Gastroesophageal sphincter (tissue), 4 donors: ENCODE measurements at regions not wholly inside any gene's neighbourhood (a gene's known extent, or its start where the extent isn't known, plus 50 kb on each side); places are given as distances from the start of the nearest gene placed in this dataset.

ENCODE experiments used
- ATAC-seq: fragments of 150-250 bp; one replicate; pipeline ENCODE4 v1.9.1; 2016; ENCODE audit warnings: mild to moderate bottlenecking, moderate library complexity
- H3K27ac ChIP-seq, 4 donors: fragments of 200-600 bp; sonication (generic) in 3 of 4; 1 replicate in 3 of 4; 2 replicates in 1 of 4; pipeline ENCODE4 v1.5.1; 2016 to 2019
- H3K27me3 ChIP-seq: fragments of 200-600 bp; sonication (generic); one replicate; pipeline ENCODE4 v1.5.1; 2019
- H3K36me3 ChIP-seq, 2 donors: fragments of 200-600 bp; sonication (generic); one replicate each; pipeline ENCODE4 v1.5.1; 2019; ENCODE audit warnings: control low read depth in 1 of 2
- H3K4me1 ChIP-seq, 3 donors: fragments of 200-600 bp; sonication (generic); 1 replicate in 2 of 3; 2 replicates in 1 of 3; pipeline ENCODE4 v1.5.1; 2016 to 2019; ENCODE audit warnings: control low read depth in 2 of 3
- H3K4me3 ChIP-seq, 2 donors: fragments of 200-600 bp; sonication (generic); one replicate each; pipeline ENCODE4 v1.5.1; 2019; ENCODE audit warnings: mild to moderate bottlenecking in 1 of 2, moderate library complexity in 1 of 2
- H3K9me3 ChIP-seq, 3 donors: fragments of 200-600 bp; sonication (generic); one replicate each; pipeline ENCODE4 v1.5.1; 2017 to 2019; ENCODE audit warnings: control low read depth in 2 of 3
- CTCF ChIP-seq, 4 experiments: fragments of 200-600 bp in 2 of 4; fragments of 450-650 bp in 2 of 4; sonication (generic) in 1 of 4; IDR thresholded peaks; one replicate each; pipeline ENCODE4 v1.5.1; 2017 to 2019; ENCODE audit warnings: antibody characterized with exemption in 4 of 4, mild to moderate bottlenecking in 2 of 4, moderate library complexity in 2 of 4
- EP300 ChIP-seq: sonication (generic); formaldehyde crosslinking; IDR thresholded peaks from one replicate; pipeline ENCODE4 v1.6.1; 2017; ENCODE audit warnings: antibody characterized with exemption, mild to moderate bottlenecking
- POLR2A ChIP-seq, 2 donors: fragments of 450-650 bp; IDR thresholded peaks; one replicate each; pipeline ENCODE4 v1.6.1; 2017; ENCODE audit warnings: antibody characterized with exemption in 2 of 2, mild to moderate bottlenecking in 2 of 2, moderate library complexity in 1 of 2
- POLR2AphosphoS5 ChIP-seq: sonication (generic); formaldehyde crosslinking; IDR thresholded peaks from one replicate; pipeline ENCODE4 v1.6.1; 2017; ENCODE audit warnings: antibody characterized with exemption
- WGBS, 2 donors: methylation state at CpG; one replicate each; pipeline ENCODE4 v1.1.5; 2018; ENCODE audit warnings: low coverage in 1 of 2; 5-methylcytosine and 5-hydroxymethylcytosine counted together

GRCh38 chr20:60219231-60219630 is 261.0 kb downstream of the CDH26 start:
- no peak for TF ChIP-seq POLR2A (IDR thresholded peaks at IDR 0.05)
- no peak for TF ChIP-seq CTCF (IDR thresholded peaks at IDR 0.05)
- TF ChIP-seq POLR2AphosphoS5 = no peak
- no peak for TF ChIP-seq EP300
- ATAC-seq = no peak
- no peaks in the 10 kb centered on the region for H3K36me3 ChIP-seq
- 80 to 91% methylated on average over 4 of the region's 4 CpGs for WGBS, 2 donors
- no peak overlapping the region for H3K4me3 ChIP-seq
- H3K27ac ChIP-seq = no peak overlapping the region
- H3K27me3 ChIP-seq = peaks cover 6% of the 10 kb centered on the region
- H3K9me3 ChIP-seq = no peaks in the 10 kb centered on the region
- no peaks in the 10 kb centered on the region for H3K4me1 ChIP-seq

DNA sequence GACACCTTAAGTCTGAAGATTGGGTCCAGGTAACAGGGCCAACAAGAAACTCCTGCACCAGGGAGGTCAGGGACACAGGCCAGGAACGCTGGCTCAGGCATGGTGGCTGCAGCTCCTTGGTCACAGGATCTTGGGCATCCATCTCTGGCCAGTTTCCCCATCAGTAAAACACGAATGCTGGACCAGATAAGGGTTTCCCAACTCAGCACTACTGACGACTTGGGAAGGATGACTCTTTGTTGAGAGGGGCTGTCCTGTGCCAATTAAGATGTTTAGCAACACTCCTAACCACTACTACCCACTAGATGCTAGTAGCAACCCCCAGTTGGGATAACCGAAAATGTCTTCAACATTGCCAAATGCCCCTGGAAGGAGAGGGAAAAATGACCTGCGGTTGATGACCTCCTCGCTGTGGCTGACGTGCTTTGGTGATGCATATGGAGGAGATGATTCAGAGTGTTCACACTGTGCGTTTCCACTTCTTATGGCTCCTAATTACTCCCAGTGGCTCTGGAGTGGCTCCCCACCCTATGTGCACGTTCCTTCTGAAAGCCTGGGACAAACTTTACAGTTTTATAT is 261.9 kb downstream of the CDH26 start:
- Histone ChIP-seq H3K9me3 (no peaks in the 10 kb centered on the region), H3K27me3 (peaks cover 6% of the 10 kb centered on the region), H3K36me3 (no peaks in the 10 kb centered on the region), H3K4me3 (no peak overlapping the region), H3K27ac (no peak overlapping the region), H3K4me1 (no peaks in the 10 kb centered on the region)
- 84 to 89% methylated on average over 6 to 9 of the region's 9 CpGs for WGBS, 2 donors
- no peak for ATAC-seq
- TF ChIP-seq POLR2AphosphoS5 (no peak), EP300 (no peak), POLR2A (IDR thresholded peaks at IDR 0.05) (no peak), CTCF (IDR thresholded peaks at IDR 0.05) (no peak)

- WGBS, 2 donors = 58 to 68% methylated on average over 7 to 8 of the region's 8 CpGs
- H3K4me1 ChIP-seq = no peaks in the 10 kb centered on the region
- H3K36me3 ChIP-seq = no peaks in the 10 kb centered on the region
- H3K4me3 ChIP-seq = no peak overlapping the region
- TF ChIP-seq POLR2A (IDR thresholded peaks at IDR 0.05) (no peak), POLR2AphosphoS5 (no peak), CTCF (IDR thresholded peaks at IDR 0.05) (no peak), EP300 (no peak)
- no peaks in the 10 kb centered on the region for H3K9me3 ChIP-seq
- ATAC-seq = no peak
- H3K27me3 ChIP-seq = peaks cover 6% of the 10 kb centered on the region
- H3K27ac ChIP-seq = no peak overlapping the region
These were observed 262.5 kb downstream of the CDH26 start for GRCh38 chr20:60220706-60221105.

GRCh38 chr20:60221593-60221992 is 263.4 kb downstream of the CDH26 start:
- Histone ChIP-seq H3K27me3 (peaks cover 6% of the 10 kb centered on the region), H3K27ac (no peak overlapping the region), H3K9me3 (no peaks in the 10 kb centered on the region), H3K4me1 (no peaks in the 10 kb centered on the region), H3K36me3 (no peaks in the 10 kb centered on the region), H3K4me3 (no peak overlapping the region)
- 75% methylated on average over 3 of the region's 3 CpGs; no CpG with 5 or more reads in 1 of the 2 donors for WGBS, 2 donors
- TF ChIP-seq CTCF (IDR thresholded peaks at IDR 0.05) (no peak), POLR2A (IDR thresholded peaks at IDR 0.05) (no peak), POLR2AphosphoS5 (no peak), EP300 (no peak)
- ATAC-seq = no peak

DNA sequence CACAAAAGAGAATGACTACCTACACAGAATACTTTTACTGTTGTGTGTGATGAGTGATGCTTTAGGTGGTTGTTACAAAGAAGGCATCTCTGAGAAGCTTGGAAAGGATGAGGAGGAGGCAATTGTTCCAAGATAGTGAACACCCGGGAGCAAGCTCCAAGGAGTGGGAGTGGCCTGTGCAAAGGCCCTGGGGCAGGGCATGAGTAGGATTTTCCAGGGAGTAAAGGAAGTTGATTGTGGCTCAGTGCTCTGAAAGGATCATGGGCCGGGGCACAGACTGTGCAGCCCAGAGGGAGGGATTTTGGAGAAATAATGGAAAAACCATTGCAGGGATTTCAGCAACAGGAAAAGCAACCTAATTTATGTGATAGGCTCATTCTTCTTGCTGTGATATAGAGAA is 264.3 kb downstream of the CDH26 start:
- H3K4me3 ChIP-seq = no peak overlapping the region
- TF ChIP-seq POLR2AphosphoS5 = no peak
- TF ChIP-seq EP300 = no peak
- no peak for TF ChIP-seq POLR2A (IDR thresholded peaks at IDR 0.05)
- no peak for TF ChIP-seq CTCF (IDR thresholded peaks at IDR 0.05)
- H3K27me3 ChIP-seq = peaks cover 6% of the 10 kb centered on the region
- H3K27ac ChIP-seq = no peak overlapping the region
- 67 to 77% methylated on average over 2 of the region's 2 CpGs for WGBS, 2 donors
- ATAC-seq = no peak
- no peaks in the 10 kb centered on the region for H3K4me1 ChIP-seq
- H3K9me3 ChIP-seq = no peaks in the 10 kb centered on the region
- H3K36me3 ChIP-seq = no peaks in the 10 kb centered on the region
